HG03521 (cell line): ENCODE measurements at regions not wholly inside any gene's neighbourhood (a gene's known extent, or its start where the extent isn't known, plus 50 kb on each side); places are given as distances from the start of the nearest gene placed in this dataset.

Experiments
- ATAC-seq: cut with Tn5 transposase; IDR thresholded peaks from one replicate; pipeline ENCODE4 v1.9.1; 2021; ENCODE audit warnings: mild to moderate bottlenecking, moderate library complexity; ENCODE audit not compliant: unreplicated experiment

DNA sequence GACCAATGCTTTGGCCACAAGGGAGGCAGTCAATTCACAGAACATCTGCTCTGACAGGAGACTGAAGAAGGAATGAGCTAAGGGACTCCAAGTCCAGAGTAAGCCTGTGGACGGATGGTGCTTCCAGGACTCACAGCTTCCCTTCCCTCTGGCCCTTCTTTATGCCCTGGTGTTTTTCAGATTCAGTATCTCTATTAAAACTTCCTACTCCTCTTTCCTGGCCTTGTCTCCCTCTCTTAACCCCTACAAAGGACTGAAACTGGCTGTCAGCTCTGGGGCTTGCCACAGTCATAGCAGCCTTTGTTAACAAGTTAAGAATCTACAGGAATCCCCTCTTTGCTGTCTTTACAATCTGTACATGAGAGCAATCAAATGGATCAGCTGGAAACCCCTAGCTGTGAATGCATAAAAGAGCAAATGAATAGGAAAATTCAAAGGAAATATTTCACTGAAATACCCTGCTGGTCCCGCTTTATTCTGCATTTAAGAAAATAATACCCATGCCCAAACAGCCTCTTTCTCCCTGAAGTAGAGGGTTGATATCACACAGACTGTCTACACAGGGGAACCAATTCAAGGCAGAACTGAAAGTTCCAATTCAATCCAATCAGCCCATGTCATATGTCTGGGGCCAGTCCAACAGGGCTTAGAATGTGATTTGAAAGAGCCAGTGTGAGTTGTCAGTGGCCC, 192.3 kb downstream of the MZT1 start:
- ATAC-seq = no peak

DNA sequence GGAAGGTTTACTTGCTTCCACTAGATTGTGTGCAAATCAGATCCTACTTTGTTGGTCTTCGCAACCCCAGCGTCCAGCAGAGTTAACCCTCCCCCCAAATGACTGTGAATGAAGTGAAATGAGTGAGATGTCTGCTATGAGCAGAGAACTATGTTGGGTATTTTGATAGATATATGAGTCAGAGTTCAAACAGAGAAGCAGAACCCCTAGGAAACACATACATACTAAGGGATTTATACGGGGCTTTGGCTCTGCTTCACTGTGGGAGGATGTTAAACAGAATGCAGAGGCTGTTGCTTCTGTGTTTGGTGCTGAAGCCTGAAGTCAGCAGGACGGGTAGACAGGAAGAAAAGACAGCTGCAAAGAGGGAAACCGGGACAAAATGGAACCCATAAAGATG, 197.0 kb downstream of the MZT1 start:
- no peak for ATAC-seq

DNA sequence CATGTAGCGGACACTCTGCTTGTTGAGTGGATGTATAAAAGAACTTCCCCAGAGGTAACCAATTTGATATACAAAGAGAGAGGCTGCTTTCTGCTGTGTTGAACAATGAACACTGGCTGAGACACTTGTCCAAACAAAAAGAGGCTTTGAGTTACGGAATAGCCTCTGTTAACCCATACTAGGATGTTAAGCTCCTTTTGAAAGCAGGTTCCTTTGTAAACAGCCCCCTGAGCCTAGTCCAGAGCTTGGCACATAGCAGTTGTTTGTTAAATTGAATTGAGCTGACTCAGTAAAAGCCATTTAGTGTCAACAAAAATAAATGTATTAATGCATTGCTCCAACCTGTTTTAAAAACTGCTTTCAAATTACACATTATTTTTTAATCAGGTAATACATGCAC, 200.1 kb downstream of the MZT1 start:
- ATAC-seq = no peak

DNA sequence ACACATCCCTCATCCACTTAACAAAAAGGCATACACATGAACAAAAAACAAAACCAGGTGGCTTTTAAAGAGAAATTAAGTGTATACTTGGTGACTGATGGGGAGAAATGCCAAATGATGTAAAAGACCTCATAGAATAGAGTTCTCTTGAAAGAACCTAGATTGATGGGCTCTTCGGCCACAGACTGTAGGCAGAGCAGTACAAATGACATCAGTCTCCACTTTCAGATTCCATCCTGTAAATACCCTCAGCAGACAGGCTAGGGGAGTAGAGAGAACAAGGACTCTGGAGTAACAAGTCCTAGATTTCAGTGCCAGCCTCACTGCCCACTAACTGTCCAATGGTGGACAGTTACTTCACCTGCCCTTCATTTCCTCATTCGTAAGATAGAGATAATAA, 203.8 kb downstream of the MZT1 start:
- no peak for ATAC-seq

DNA sequence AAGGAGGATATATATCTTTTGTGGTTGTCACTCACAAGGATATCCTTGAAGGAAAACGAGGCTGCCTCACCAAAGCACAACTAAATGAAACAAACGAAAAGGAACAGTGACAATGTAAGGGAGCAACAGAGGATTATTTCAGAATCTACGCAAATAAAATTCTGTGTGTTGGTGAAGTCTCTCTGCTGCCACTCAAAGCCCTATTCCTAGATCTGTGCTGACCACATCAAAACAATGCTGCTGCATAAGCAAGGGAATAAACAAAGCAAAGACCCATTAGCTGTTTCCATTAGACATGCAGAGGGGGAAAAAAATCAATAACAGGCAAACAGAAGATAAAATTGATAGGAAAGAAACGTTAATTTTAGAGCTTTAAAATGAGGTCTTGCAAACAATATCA, 204.4 kb downstream of the MZT1 start:
- ATAC-seq = no peak

DNA sequence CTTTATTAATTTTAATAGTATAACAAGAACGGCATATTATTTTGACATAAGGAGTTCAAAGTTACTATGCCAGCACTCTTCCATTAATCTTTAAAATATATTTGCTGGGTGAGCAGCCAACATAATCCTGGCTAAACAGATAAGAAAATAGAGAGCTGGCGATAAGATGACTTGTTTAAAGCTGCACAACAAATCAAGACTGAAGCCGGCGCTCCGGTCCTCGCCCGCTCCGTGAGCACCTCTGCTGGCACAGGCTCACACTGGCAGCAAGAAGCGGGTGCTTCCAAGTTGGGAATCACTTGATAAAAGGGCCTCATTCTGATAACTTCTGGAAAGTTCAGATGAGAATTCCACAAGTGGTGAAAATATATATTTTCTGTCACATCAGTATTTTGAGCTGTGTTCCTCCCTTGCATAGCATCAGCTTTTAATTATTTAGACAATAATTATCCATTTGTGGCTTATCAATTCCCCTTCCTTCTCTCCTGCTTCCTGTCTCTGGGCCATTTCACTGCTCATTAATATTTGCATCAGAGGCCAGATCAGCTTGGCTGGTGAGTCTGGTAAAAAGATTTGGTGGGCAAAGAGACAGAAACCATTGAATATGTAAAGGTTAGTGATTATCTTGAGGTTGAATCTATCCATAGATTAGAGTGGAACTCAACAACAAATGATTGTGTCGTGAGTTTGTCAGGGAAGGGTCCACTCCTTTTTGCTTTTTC, 205.3 kb downstream of the MZT1 start:
- ATAC-seq = no peak

DNA sequence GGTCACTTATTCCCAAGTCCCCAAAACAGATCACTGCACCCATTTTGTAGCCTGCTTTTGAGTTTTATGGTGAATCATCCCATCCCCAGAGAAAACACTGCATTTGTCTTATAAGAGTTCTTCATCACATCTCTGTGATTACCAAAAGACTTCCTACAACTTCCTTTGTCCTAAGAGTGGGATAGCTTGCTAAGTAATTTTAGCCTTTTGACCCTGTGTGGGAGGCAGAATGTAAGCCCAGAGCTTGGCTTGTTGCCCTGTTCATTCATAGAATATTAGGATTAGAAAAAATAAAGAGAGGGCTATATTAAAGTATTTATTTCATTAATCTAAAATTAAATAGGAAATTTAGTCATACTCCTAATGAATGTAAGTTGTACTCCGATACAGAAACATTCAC, 213.3 kb downstream of the MZT1 start:
- no peak for ATAC-seq

DNA sequence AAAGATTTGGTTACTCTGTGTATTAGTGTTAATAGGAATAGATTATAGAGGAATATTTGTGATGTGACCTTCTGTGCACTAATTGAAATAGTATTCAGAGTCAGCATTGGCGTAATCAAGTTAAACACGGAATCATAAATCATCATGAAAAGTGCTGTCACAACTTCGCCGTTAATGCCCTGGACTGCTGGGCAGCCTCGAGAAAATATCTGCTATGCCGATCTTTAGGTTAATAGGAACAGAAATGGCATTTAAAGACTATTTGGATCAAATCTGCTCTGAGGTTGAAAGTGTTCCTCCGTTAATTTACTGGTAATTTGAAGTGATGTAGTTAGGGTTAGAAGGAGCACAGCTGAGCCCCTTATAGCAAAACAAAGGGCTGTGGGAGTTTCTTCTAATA, 219.0 kb downstream of the MZT1 start:
- ATAC-seq = no peak

DNA sequence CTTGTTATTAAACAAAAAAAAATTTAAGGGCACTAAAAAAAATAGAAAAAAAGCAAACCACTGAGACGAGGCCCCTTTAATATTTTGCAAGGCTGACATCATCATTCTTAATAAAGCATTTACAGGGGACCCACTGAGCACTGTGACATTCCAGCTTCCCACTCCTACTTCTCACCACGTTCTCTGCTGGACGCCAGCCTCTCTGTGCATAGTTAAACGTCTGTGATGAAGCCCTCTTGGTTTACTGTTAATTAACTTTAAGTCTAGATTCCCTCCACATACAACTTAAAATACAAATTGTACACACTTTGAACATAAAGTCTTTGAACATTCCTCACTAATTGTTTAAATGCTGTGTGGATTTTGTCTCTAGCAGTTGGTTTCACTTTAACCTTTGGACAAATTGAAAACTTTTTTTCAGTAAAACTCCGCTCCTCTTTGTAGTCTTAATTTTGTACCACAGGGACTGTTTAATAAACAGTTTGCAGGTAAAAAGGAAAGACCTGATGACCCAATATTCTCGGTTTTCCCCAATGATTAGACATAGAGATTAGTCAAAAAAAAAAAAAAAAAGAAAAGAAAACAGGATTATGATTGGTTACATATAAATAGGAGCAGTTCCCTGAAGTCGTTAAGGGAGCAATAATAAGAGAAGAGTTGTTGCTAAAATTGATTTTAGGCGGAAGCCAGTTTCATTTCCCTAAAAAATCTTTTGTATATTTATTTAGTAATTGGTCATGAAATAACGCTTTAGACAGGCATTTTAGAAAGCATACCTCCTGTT, 219.8 kb downstream of the MZT1 start:
- no peak for ATAC-seq

DNA sequence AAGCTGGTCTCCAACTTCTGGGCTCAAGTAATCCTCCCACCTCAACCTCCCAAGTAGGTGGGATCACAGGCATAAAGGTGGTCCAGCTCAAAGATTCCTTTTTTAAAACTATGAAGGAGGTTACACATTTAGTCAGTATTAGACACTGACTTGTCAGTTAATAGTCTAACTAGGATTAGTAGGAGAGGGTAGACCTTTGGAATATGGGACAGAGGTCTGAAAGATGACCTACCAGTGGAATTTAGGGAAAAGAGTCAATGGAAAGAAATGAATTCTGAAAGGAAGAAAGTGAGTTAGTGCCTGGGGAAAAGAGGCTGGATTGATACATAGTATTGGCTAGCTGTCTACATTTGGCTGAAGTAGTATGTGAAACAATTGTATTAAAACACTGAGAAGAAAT, 220.7 kb downstream of the MZT1 start:
- ATAC-seq = no peak

DNA sequence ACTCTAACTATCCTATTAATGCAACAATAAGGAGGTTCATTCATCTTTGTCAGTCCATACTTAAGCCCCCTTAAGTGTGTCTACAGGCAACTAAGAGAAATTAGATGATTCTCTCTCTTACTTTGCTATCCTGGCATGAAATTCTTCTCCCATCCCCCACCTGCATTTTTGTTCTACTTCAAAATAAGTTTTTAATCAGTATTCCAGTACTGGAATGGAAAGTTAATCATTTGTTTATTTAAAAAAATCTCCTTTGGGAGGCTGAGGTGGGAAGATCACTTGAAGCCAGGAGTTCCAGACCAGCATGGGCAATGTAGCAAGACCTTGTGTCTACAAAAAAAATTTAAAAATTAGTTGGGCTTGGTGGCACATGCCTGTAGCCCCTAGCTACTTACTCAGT, 222.1 kb downstream of the MZT1 start:
- ATAC-seq = no peak

DNA sequence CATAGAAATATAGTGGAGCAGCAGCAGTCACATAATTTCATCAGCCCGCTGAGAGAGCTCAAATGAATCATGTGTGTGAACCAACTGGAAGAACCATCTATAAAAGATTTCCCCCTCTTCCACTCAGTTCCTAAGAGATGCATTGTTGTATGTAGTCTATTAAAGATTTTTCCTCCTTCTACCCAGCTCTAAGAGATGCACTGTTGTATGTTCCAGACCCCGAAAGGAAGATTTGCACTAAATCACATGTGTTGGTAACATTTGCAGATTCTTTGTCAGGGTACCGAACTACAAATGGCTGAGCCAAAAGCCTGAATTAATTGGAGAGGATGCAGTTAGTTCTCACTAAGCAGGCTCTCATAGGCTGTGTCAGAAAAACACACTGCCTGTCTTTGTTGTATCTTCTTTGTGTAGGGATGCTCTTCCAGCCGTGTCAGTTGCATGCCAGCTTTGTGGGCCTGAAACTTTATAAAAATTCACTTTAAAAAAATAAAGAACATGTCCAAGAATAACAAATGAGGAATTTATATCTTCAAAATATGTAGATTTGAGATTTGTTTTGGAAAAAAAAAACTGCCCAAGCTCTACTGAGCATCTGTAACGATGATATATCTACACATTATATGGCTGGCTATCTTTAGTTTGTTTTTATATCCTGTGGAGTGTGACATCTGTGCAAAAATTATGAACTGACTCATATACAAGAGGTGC, 223.1 kb downstream of the MZT1 start:
- no peak for ATAC-seq

DNA sequence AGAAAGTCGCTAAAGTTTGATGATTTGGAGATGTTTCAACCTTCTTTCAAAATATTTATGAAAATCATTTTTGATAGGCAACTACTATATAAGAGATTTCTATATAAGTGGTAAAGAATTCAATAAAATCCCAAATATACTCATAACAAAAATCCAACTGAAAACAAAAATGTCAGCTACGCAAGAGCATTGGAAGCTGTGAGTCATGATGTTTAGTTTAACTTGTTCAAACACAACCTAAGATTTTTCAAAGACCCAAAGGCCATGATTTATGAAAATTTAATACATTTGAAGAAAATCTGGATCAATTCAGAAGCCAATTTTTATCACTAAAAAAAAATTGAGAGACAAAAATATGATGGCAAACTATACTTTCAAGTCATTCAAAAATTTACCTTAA, 226.6 kb downstream of the MZT1 start:
- ATAC-seq = no peak

DNA sequence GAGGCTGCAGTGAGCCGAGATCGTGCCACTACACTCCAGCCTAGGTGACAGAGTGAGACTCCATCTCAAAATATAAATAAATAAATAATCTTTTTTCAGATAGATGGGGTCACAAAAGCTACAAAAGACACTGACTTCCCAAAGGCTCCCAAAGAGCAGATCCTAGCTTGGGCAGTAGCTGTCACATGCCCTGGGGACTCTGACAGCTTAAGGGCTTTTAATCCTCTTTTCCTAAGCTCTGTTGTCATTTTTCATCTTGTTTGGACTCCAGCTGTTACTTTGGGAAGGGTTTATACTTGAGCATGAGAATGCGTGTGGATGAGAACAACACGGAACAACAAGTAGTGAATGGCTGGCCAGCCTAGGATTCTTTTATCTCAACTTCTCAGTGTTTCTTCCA, 231.7 kb downstream of the MZT1 start:
- ATAC-seq = no peak

DNA sequence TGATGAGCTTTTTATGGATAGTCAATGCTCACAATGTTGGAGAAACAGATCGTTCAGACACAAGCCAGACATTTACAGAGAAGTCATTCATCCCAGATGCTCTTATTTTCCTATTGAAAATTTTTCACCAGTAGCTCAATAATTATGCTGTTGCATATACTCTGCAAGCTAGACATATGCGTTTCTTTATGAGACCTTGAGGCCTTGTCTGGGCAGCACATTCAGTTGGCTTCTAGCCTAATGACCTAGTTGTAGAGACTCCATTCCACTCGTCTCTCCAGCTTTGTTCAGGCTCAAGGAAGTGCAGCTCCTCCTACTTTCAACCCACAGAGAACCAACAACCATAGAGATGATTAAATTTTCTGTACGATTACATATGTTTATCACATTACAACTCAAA, 237.7 kb downstream of the MZT1 start:
- no peak for ATAC-seq

DNA sequence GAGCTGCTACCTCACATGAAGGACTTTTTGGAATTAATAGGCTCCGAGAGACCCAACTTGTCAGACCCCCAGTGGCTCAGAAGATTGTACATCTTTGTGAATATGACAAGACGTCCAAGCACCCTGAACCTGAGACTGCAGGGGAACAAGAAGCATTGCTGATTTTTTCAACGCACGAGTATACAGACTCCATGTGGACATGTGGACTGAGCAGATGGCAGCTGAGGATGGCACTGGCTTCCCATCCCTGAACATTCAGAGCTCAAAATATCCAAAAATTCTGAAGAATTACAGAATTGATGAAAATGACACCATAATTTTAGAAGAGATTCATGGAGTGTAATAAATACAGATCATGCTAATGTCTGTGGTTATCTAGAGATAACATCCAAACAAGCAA, 254.1 kb downstream of the MZT1 start:
- ATAC-seq = no peak

DNA sequence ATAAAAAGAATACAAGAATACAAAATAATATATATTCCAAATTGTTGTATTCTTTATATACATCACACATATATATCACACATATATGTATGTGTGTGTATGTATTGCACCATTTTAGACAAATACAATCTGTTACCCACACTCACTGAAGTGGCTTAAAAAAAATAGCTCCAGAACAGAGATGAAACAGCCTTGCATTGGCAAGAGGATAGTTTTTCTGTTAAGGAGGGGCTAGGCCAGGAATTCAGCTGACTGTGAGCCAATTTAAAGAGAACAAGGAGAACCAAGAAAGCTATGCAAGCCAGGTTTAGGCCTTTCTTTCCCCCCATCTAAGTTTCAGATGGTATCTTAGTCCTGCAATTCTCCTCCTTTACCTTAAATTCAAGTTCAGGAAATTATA, 257.5 kb downstream of the MZT1 start:
- no peak for ATAC-seq

DNA sequence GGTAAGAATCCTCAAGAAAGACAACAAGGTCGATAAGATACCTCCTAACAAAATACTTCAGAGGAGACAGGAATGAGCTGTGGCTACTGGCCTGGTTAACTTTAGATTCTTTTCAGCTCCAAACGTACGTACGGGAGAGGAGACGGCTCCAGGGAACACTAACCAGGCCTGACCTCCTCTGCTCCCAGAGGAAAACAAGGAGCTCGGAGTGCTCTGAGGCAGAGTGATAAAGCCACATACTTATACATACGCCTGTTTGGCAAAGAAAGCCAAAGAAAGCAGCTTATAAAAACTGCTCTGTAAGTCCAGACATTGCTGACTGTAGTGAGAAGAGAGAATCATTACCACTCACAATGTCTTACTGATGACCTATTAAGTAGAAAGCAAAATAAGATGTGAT, 263.9 kb downstream of the MZT1 start:
- no peak for ATAC-seq

DNA sequence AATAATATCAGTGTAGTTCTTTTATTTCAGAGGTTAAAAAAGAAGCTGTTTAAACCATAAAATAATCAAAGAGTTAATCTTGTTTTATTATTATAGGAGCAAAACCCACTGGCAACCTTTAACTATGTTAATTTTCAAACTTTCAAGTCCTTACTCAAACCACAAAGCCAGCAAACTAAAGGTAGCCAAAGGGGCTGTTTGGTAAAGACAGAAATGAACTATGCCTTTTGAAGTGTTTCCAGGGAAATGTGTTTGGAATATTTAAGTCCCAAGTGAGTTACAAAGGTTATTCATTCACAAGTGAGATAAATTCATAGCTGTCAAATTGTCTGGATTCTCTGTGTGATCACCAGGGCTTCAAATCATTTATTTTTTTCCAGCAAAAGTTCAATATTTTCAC, 264.7 kb downstream of the MZT1 start:
- no peak for ATAC-seq

DNA sequence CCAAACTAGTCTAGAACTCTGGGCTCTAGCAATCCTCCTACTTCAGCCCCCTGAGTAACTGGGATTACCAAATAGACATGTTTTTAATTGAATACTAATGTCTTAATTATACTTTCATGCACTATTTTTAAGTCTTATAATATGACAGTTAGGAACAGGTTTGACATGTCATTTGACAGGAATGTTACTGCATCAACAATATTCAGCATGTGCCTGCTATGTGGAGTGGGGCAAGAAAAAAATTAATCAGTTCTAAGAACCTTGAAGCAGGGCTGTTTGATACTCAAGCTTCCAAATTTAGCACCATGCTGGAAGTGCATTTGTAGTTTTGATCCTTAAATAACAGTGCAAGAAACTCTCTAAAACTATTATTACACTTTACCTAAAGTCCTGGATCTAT, 265.3 kb downstream of the MZT1 start:
- no peak for ATAC-seq

DNA sequence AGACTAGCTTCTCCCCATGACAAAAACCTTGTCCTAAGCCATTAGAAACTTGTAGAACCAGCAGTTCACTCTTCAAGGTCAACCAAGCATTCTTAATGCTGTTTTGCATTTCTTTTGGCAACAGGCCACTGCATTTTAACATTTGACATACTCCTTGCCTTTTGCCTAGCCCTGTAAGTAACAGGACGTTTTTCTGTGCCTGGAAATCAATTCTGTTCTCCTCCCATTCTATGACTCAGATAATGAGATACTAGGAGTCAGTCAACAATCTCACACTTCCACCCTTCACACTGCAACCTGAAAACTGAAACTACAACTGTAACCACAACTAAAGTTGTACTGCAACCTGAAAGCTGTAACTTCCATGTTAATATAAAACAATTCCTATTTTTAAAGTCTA, 268.7 kb downstream of the MZT1 start:
- ATAC-seq = peak; percentile 53

DNA sequence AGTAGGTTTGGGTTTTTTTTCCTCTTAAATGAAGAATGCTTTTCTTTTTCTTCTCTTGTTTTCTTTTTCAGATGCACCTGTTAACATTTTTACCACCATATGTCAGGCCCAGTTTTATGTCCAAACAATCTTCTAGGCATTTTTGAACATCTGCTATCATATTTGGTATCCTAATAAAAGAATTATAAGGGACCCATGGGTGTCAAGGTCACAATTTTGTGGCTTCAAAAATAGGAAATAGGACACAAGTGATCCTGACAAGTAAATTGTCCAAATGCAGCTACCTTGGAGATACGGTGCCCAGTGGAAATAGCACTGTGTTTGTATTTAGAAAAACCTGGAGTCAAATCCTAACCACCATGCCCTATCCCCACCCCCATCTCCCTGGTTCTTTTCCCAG, 270.3 kb downstream of the MZT1 start:
- ATAC-seq = no peak
